GM21528 (cell line): ENCODE measurements at regions not wholly inside any gene's neighbourhood (a gene's known extent, or its start where the extent isn't known, plus 50 kb on each side); places are given as distances from the start of the nearest gene placed in this dataset.
"Not testable (repeated sequence)": the region's sequence is repeated elsewhere in the genome, so short reads cannot be mapped to it uniquely, and the experiment has no call there.

Experiments used
- ATAC-seq: cut with Tn5 transposase; IDR thresholded peaks from one replicate; pipeline ENCODE4 v1.9.1; 2021; ENCODE audit warnings: mild to moderate bottlenecking, moderate library complexity; ENCODE audit not compliant: unreplicated experiment, low FRiP score

DNA sequence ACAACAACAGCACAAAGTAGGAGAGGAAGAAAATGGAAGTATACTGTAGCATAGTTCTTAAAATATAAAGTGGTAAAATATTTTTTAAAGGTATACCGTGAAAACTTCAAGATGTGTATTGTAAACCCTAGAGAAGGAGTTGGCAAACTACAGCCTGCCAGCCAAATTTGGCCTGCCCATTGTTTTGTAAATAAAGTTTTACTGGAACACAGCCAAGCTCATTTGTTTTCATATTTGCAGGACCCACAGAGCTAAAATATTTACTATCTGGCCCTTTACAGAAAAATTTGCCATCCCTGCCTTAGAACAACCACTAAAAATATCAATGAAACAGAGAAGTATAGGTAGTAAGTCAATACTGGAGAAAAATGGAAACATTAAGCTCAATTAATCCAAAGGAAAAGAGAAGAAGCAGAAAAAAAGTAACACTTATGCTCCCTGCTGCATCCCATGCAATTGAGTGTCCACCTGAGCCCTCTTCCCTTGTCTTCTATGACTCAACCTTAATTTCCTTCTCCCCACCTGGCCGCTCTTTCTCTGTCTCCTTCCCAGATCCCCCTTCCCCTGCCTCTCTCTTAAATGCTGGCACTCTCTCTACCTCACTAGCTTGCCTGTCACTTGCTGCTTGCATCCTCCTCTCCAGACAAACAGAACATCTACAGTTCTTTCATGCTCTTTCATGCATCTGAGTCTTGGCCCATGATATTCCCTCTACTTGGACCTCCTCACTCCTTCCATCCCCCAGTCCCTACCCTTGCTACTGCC is 50.6 kb upstream of the FER start:
- no peak for ATAC-seq

DNA sequence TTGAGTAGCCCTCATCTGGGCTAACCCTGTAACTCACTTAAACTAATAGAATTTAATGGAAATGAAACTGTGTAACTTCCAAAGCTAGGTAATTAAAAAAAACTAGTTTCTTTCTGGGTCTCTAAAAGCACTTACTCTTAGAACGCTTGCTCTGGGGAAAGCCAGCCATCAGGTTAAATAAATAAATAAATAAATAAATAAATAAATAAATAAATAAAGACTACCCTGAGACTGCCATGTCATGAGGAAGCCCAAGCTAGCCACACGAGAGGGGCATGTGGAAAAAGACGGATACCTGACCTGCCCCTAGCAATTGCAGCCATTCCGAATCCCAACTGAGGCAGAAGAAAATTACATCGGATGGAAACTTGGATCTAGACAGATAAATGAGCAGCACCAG is 51.3 kb upstream of the FER start:
- no peak for ATAC-seq

DNA sequence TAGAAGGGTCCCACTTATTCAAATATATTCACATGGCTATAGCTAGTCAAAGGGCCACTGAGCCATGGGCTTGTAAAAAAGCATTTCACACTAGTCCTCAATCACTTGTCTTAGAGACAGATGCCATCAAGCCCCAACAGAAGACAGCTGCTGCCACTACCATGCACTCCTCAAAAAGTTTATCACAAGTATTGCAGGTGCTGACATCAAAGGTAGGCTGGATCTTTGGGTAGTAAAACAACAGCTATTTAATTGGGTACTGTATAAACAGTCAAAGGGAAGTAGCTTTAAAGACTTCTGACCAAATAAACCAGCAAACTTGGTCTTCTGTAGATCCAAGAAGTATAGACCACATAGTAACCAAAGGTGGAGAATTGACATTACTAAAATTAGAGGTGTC is 59.2 kb upstream of the FER start:
- ATAC-seq, result no peak

DNA sequence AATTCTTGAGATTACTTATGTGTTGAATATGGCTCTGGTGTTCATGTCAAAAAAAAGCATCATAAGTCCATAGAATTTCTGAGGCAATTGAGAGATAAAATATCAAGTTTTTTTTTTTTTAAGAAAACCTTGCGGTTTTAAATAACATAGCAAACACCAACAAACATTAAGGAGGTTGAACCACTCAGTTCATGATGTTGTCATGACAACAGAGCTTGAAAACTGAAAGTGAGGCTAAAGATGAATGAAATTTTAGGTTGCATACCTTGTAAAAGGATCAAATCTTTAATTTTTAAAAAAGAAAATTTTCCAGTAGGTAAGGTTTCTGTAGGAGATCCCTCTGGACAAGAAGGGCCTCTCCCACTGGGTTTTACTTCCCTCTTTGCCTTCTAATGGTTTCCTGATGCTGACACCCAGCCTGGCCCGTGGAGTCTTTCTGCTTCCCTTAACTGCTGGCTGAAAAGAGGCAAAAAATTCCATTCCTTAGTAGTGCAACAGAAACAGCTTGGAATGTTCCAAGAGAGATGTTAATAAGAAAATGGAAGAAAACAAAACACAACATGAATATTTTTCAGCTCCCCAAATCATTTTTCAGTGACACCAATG is 60.0 kb upstream of the FER start:
- no peak for ATAC-seq

DNA sequence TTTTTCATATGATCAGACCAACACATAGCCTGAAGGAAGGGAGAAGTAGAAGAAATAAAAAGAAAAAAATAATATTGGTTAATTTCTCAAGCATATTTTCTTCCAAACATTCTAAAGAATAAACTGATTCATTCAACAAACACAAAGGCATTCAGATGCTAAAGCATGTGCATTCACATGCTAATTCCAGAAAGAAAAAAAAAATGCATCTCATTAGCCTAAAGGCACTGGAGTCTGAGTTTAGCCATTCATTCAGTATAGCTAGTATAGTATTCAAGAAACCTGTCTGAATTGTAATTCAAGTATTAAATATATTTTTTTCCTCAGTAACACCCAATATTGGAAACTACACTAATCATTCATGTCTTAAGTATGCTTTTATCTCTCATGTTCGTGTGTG is 61.0 kb upstream of the FER start:
- ATAC-seq, result no peak

DNA sequence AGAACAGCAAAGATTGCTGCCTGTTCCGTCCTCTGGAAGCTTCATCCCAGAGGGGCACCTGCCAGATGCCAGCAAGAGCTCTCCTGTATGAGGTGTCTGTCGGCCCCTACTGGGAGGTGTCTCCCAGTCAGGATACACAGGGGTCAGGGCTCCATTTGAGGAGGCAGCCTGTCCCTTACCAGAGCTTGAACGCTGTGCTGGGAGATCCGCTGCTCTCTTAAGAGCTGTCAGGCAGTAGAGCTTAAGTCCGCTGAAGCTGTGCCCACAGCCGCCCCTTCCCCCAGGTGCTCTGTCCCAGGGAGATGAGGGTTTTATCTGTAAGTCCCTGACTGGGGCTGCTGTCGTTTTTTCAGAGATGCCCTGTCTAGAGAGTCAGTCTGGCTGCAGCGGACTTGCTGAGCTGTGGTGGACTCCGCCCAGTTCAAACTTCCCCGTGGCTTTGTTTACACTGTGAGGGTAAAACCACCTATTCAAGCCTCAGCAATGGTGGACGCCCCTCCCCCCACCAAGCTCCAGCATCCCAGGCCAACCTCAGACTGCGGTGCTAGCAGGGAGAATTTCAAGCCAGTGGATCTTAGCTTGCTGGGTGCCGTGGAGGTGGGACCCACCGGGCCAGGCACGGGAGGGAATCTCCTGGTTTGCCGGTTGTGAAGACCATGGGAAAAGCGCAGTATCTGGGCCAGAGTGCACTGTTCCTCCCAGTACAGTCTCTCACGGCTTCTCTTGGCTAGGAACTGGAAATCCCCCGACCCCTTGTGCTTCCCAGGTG is 62.1 kb upstream of the FER start:
- ATAC-seq, result not testable (repeated sequence)

DNA sequence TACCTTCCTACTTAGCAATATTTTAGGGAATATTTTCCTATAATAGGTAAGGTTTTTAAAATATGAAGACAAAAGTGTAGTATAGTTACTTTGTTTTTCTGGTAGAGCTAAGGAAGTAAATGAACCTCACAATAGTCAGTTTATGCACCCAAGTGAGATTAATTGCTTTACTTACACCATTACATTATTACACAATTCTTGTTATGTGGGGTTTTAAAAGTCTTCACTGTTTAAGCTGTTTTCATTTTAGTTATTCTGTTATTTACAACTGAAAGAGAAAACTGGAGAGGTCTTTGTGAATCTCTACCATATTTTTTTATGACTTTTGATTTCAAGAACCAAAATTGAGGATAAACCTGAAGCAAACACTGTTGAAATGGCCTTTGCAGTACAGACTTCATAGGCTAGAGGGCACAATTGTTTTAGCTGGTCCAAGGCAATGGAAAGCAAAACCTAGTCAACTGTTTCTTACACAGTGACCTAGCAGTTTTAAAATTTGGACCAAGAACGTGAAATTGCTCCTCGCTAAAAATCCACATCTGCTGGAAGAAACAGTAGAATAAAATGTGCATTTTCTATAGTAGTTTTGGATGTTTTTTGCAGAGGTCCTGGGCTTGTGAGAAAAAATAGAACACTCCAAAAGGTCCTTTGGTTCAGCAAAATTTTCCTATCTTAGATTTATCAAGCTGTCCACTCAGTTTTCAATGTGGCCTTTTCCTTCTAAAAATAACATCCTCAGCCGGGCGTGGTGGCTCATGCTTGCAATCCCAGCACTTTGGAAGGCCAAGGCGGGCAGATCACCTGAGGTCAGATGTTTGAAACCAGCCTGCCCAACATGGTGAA is 66.4 kb upstream of the FER start:
- ATAC-seq, result peak; percentile 91

DNA sequence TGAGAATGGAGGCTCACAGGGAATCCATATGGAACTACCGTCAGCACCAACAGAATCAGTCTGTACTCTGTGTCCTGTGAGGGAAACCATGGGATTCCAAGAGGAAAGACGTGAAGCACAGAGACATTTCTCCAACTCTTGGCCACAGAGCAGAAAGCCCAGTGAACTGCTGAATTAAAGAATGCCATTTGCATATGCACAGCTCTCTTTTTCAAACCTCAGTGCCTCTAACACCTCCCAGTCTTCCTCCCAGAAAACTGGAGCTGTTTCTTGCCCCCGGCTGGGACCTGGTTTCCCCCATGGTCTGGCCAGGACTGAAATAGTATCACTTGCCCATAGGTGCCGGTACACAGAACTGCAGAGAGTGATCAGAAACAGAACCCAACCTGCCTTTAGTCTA is 69.6 kb upstream of the FER start:
- no peak for ATAC-seq

DNA sequence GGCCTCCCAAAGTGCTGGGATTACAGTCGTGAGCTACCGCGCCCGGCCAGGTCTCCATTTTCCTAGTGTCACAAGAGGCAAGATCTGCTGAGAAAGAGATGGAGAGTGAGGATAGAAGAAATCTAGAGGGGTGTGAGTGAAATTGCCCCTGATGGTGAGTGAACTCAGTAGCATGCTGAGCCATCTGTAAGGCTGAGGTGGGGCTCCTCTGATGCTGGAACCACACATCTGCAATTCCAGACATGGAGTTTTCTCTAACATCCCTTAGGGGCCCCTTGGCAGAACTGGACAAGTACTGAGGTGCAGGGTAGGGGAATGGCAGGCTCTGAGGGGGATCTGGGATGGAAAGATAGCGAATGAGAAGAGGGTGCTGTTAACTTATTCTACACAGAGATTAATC is 72.0 kb upstream of the FER start:
- ATAC-seq, result no peak

DNA sequence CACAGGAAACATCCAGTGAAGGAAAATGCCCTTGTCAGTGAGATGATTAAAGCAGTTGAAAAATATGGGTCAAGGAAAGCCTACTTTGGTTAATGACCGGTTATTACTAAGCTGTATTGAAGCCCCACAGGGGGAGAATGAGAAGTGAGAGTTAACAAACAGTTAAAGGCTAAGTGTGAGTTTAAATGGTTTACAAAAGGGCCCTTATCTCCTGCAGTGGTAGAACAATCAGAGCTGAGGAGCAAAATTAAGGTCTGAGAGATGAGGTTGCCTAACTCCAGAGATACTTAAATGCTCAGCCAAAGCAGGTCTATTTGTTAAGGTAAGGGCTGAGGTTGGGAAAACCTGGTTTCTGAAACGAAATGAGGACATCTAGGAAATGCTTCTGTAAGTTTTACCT is 75.1 kb upstream of the FER start:
- no peak for ATAC-seq

DNA sequence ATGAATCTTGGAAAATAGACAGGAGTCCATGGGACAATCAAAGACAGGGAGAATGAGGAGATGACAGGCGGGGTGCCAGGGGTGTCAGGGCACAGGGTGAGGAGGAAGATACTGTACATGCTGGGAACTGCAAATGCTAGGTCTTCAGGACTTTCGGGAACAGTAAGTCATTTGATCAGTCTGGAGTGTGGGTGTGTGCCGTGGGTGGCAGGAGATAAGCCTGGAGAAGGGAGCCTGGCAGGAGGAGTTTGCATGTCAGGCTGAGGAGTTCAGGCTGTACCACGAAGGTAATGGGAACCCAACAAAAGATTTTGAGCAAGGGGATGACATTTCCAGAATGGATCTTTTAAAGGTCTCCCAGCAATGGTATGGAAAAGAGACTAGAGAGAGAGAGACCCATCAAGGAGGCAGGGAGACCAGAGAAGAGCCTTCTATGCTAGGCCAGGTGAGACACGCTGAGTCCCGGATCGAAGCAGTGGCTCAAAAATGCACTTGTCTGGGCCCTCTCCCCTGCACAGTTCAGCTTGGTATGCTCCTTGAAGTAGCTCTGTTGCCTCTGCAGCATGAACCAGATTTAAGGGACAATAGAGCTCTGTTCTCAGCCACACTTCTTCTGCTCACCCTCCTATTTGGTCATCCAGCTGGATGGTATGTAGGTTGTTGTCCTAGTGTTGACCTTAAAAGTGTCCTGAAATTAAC is 77.0 kb upstream of the FER start:
- ATAC-seq, result no peak

DNA sequence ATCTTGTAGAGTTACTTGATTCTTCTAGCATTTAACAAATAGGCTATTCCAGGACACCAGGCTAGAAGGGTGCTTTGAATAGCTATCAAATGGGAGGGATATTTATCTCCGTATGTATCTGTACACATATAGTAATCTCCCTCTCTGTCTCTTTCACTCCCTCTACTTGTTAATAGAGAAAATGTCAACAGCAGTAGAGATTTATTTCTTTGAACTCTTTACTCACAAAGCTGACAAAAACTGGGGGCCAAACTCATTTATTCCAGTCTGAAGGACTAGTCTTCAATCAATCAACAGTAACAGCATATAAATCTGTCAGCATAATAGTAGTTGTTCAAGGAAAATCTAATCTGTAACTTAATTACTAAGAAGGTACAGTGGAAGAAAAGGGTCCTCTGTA is 78.2 kb upstream of the FER start:
- ATAC-seq, result no peak

DNA sequence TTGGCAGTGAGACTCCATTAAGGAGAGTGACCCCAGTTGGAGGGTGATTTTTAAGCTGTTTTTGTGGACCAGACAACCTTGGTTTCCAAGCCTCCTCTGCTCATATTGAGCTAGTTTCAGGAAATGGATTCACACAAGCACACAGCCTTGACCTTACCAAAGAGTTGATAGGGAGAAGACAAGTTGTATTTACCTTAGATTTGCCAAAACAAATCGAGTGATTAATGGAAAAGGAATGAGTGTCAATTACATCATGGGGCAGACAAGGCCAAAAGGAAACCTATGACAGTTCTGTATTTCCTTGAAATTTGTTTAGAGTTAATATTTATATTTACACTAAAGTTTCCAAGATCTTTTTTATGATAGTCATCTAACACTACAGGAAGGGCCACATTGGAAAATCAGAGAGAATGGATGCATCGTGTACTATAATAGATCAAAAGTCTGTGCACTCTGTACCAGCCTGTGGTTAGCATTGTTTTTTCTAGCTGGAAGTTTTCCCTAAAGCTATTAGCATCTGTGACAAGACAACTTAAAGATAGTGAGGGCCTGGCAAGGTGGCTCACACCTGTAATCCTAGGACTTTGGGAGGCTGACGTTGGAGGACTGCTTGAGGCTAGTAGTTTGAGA is 86.0 kb upstream of the FER start:
- no peak for ATAC-seq

DNA sequence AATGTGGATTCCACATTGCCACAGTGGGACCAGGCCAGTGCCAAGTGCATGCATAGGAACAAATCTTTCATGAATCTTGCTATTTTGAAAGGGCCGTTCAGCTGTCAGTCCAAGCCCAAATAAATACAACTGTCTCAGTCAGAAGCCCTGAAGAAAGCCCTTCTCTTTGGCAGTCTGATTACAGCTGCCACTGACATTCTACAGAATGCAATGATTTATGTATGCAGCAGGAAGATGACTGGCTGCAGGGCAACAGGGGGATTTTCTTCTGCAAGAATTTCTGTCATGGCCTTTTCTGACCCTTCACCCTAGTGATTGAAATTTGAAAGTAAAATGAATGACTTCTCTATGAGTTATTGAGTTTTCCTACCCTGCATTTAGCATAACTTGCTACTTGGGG is 86.7 kb upstream of the FER start:
- ATAC-seq, result no peak

DNA sequence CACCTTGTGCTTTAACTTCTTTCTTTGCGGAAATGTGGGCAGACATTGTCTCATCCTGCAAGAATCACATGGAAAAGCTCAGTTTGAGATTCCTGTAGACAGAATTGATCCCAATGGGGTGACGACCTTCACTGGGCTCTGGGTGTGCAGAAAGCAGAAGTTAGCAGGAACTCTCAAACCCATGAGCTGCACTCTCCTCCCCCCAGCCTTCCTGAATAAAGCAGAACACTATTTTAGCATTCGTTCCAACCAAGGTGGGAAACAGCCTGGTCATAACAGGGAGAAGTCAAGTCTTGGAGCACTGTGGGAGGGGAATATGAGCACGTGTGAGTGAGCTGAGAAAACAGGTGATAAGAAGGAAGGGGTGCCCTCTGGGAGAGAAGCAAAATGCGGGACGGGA is 87.4 kb upstream of the FER start:
- ATAC-seq, result no peak

DNA sequence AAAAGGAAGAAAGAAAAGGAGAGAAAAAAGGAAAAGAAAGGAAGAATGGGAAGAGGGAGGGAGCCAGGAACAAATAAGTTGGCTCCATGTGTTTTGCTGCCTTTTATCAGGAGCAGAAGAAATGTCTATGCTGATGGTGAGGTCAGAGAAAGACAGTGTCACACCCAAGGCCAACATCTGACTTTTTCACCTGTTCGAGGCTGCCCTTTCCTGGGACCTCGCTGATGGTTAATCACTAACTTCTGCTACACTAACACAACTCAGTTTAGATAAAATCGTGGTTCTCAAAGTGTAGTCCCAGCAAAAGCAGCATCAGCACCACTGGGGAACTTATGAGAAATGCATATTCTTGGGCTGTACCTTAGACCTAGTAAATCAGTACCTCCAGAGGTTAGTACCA is 88.2 kb upstream of the FER start:
- no peak for ATAC-seq

DNA sequence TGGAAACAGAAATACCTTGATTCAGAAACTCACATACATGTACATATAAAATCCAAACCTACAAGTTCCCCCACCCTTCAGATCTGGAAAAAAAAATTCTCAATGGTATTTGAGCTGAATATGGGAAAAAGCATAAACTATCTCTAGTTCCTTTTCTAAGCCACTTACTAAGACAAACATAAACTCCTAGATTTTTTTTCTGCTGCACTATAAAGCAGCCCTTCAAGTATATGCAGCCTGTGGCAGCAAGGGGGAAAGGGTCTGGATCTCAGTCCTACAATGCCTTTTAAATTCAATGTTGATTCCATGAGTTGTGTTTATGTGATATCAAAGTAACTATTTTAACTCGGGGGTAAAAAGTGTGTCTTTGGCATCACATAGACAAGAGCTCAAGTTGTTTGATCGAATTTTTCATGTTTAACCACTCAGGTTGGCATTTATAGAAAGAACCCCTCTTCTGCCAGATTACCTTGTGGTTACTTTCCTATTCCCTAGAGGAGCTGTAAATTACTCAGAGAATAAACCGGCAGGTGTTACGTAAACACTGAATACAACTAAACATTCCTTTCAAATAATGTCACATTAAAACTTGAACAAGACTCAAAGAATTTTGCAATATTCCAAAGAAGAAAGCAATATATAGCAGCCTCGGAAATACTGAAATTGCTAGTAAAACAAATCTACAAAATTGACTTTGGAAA is 91.8 kb upstream of the FER start:
- no peak for ATAC-seq

DNA sequence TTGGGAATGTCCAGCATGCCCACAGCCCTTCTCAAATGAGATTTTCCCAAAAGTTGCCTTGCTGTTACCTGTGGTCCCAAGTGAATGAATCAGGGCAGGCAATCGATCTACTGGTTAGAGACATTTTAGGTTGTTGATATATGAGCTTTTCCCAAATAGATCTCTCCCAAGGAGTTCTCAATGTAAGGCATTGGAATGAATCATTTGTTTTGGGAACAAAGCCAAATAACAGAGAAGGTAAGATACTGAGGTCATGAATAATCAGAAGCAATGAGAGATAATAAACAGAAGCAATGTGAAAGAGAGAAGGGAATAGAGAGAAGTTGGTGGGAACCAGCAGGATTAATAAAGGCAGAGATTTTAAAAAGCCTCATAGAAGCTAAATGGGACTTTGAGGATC is 93.6 kb upstream of the FER start:
- ATAC-seq, result no peak

DNA sequence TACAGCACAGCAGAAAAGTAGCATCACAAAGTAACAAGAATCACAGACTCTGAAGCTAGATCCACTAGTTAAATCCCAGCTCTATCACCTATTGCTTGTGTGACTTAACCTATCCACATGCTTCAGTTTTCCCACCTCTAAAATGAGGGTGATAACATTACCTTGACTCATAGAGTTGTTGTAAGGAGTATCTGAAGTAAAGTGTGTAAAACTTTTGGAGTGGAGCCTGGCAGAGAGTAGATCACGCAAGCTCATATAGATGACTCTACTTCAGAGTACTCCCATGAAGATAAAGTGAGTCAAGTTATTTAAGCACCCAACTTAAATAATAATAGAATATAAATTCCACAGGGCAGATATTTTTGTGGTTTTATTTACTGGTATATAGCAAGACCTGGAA is 94.5 kb upstream of the FER start:
- ATAC-seq, result no peak
